ENCODE measurements at regions not wholly inside any gene's neighbourhood (a gene's known extent, or its start where the extent isn't known, plus 50 kb on each side); places are given as distances from the start of the nearest gene placed in this dataset.

DNA sequence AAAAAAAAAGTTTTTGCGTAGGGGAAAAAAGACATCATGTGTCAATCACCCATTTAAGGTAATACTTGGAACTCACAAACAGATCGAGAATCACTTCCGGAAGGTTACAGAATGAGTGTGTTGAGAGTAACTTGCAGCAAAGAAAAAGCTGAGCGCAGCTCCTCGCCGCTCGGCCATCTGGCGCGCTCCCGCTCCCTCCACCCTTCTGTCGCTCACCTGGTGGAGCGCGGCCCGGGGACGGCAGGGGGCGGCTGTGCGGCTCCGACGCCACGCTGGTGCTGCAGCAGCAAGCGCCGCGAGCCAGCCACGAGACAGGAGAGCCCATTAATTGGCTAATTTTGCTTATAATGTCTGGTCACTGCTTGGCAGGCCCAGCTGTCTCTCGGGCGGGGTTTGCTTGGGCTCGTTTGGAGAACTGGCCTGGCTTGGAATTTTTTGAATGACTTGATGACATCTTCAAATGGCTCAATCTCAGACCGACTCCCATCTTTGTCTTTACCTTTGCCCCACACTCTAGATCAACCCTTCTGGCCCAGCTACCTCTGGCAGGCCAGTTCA, 601.8 kb downstream of the CCDC171 start:
- Histone ChIP-seq H3K4me3 (ENCODE audit: low read length in 2 of 2) (no peak overlapping the region), H3K27me3 (ENCODE audit: insufficient read depth, low read length) (no peaks in the 10 kb centered on the region), H3K36me3 (ENCODE audit: insufficient read depth, low read length) (no peaks in the 10 kb centered on the region), H3K27ac (ENCODE audit: low read depth, low read length) (no peak overlapping the region), H3K4me1 (ENCODE audit: insufficient read depth, low read length) (no peaks in the 10 kb centered on the region), H3K9me3 (ENCODE audit: control insufficient read depth in 1 of 2, low read length in 2 of 2) (no peaks in the 10 kb centered on the region)
- POLR2A ChIA-PET (ENCODE audit: partially characterized antibody): no interaction called here
- peaks cover 0 to 10% (median 6%) of the 10 kb centered on the region in 4 donors for H3K4me1 Mint-ChIP-seq
- H3K27me3 Mint-ChIP-seq: no peaks in the 10 kb centered on the region
- DNase-seq: no peak
- H3K9me3 Mint-ChIP-seq: peaks cover 0 to 7% (median 2%) of the 10 kb centered on the region in 8 donors
- intact Hi-C loops (cut with micrococcal nuclease): no loop called here
- no peak overlapping the region for H3K27ac Mint-ChIP-seq
- H3K4me3 Mint-ChIP-seq: peak overlapping the region in 2 of 8 donors; percentile 57 to 60
- CTCF ChIA-PET (ENCODE audit: partially characterized antibody): no interaction called here
- H3K36me3 Mint-ChIP-seq: no peaks in the 10 kb centered on the region

DNA sequence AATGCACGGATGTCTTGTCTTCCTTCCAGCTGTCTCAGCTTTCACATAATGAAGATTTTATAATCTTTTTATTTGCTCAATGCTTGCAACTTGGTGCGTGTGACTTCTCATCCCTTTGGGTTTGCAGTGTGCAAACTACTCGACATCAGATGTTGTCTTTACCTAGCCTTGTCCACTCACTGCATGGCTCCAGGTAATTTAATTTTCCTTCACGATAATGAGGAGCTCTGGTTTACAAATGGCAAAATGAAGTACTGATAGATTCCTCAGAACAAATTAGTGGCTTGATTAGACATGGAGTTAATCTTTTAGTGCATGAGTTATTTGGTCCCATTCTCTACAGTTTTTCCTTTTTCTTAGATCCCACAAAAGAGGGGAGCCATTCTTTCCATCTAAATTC, 603.0 kb downstream of the CCDC171 start:
- Mint-ChIP-seq H3K27ac (no peak overlapping the region), H3K9me3 (peaks cover 0 to 11% (median 3%) of the 10 kb centered on the region in 8 donors), H3K4me3 (no peak overlapping the region), H3K4me1 (peaks cover 0 to 10% (median 6%) of the 10 kb centered on the region in 4 donors), H3K27me3 (no peaks in the 10 kb centered on the region), H3K36me3 (no peaks in the 10 kb centered on the region)
- POLR2A ChIA-PET (ENCODE audit: partially characterized antibody): no interaction called here
- no peaks in the 10 kb centered on the region for H3K36me3 ChIP-seq (ENCODE audit: insufficient read depth, low read length)
- H3K27me3 ChIP-seq (ENCODE audit: insufficient read depth, low read length): no peaks in the 10 kb centered on the region
- H3K9me3 ChIP-seq (ENCODE audit: control insufficient read depth in 1 of 2, low read length in 2 of 2): no peaks in the 10 kb centered on the region
- no peak overlapping the region for H3K27ac ChIP-seq (ENCODE audit: low read depth, low read length)
- no peak overlapping the region for H3K4me3 ChIP-seq (ENCODE audit: low read length in 2 of 2)
- intact Hi-C loops (cut with micrococcal nuclease): no loop called here
- no peaks in the 10 kb centered on the region for H3K4me1 ChIP-seq (ENCODE audit: insufficient read depth, low read length)
- DNase-seq: no peak
- CTCF ChIA-PET (ENCODE audit: partially characterized antibody): no interaction called here

DNA sequence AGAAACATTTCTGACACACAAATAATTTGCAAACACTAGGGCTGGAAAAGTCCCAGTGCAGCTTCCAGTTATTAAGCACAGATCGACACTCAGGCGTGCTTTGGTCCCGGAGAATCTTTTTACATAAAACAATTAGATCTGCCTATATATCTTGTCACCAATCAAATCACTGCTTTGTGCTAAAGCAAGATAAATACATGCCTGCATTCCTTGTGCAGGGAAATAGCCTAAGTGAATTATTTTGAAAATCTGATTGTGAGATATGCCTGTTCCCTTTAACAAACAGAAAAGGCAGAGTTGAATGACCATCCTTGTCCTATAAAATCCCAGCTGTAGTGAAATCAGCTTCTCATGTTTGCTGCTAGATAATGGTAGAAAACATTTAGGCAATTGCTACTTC, 604.4 kb downstream of the CCDC171 start:
- no peaks in the 10 kb centered on the region for H3K36me3 Mint-ChIP-seq
- no peak overlapping the region for H3K27ac ChIP-seq (ENCODE audit: low read depth, low read length)
- DNase-seq: no peak
- CTCF ChIA-PET (ENCODE audit: partially characterized antibody): no interaction called here
- H3K27me3 ChIP-seq (ENCODE audit: insufficient read depth, low read length): no peaks in the 10 kb centered on the region
- no peaks in the 10 kb centered on the region for H3K27me3 Mint-ChIP-seq
- POLR2A ChIA-PET (ENCODE audit: partially characterized antibody): no interaction called here
- H3K4me3 ChIP-seq (ENCODE audit: low read length in 2 of 2): no peak overlapping the region
- H3K27ac Mint-ChIP-seq: no peak overlapping the region
- no peaks in the 10 kb centered on the region for H3K9me3 ChIP-seq (ENCODE audit: control insufficient read depth in 1 of 2, low read length in 2 of 2)
- H3K4me1 ChIP-seq (ENCODE audit: insufficient read depth, low read length): no peaks in the 10 kb centered on the region
- H3K9me3 Mint-ChIP-seq: peaks cover 0 to 10% (median 3%) of the 10 kb centered on the region in 8 donors
- no peaks in the 10 kb centered on the region for H3K36me3 ChIP-seq (ENCODE audit: insufficient read depth, low read length)
- no peak overlapping the region for H3K4me3 Mint-ChIP-seq
- intact Hi-C loops (cut with micrococcal nuclease): no loop called here
- H3K4me1 Mint-ChIP-seq: peaks cover 0 to 9% (median 6%) of the 10 kb centered on the region in 4 donors

DNA sequence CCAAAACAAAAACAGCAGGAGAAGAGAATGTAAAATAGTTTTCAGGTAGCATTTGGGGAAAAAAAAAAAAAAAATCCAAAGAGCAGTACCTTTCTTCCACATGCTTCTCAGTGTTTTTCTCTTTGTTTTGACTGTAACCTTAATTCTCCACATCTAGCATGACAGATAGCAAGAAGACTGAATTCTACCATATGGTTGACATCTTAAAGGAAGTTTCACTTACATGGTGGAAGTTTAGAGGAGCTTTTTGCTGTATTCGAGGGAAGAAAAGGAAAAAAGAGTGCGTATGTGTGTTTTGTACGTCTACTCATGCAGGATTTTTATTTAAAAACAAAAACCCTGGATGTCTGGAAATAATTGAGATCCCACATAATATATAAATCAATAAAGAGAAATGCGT, 604.8 kb downstream of the CCDC171 start:
- CTCF ChIA-PET (ENCODE audit: partially characterized antibody): no interaction called here
- intact Hi-C loops (cut with micrococcal nuclease): no loop called here
- H3K27ac Mint-ChIP-seq: no peak overlapping the region

DNA sequence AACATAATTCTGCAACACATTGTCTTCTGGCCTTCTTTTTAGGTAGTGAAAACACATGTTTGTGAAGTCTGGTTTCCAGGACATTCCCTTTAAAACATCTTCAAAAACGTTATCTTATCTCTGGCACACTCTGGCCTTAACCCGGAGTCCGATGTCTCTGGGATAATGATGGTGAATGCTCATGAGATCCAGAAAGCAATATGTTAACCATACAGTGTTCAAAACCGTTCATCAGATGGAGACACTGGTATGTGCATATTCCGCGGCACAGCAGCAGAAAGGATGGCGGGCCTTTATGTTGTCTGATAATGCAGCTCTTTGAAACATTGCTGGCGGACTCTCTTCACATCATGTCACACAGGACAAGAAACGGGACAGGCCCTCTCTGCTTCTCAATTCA, 605.2 kb downstream of the CCDC171 start:
- CTCF ChIA-PET (ENCODE audit: partially characterized antibody): no interaction called here
- H3K4me1 ChIP-seq (ENCODE audit: insufficient read depth, low read length): no peaks in the 10 kb centered on the region
- H3K4me1 Mint-ChIP-seq: peaks cover 0 to 9% (median 6%) of the 10 kb centered on the region in 4 donors

More for the DNA sequence above, 604.8 kb downstream of the CCDC171 start:
- Histone ChIP-seq H3K27ac (ENCODE audit: low read depth, low read length) (no peak overlapping the region), H3K4me1 (ENCODE audit: insufficient read depth, low read length) (no peaks in the 10 kb centered on the region), H3K9me3 (ENCODE audit: control insufficient read depth in 1 of 2, low read length in 2 of 2) (no peaks in the 10 kb centered on the region), H3K27me3 (ENCODE audit: insufficient read depth, low read length) (no peaks in the 10 kb centered on the region), H3K4me3 (ENCODE audit: low read length in 2 of 2) (no peak overlapping the region), H3K36me3 (ENCODE audit: insufficient read depth, low read length) (no peaks in the 10 kb centered on the region)
- H3K9me3 Mint-ChIP-seq: peaks cover 0 to 10% (median 3%) of the 10 kb centered on the region in 8 donors
- no peak overlapping the region for H3K4me3 Mint-ChIP-seq
- peaks cover 0 to 9% (median 6%) of the 10 kb centered on the region in 4 donors for H3K4me1 Mint-ChIP-seq
- no peaks in the 10 kb centered on the region for H3K36me3 Mint-ChIP-seq
- POLR2A ChIA-PET (ENCODE audit: partially characterized antibody): no interaction called here
- H3K27me3 Mint-ChIP-seq: no peaks in the 10 kb centered on the region
- DNase-seq: no peak

DNA sequence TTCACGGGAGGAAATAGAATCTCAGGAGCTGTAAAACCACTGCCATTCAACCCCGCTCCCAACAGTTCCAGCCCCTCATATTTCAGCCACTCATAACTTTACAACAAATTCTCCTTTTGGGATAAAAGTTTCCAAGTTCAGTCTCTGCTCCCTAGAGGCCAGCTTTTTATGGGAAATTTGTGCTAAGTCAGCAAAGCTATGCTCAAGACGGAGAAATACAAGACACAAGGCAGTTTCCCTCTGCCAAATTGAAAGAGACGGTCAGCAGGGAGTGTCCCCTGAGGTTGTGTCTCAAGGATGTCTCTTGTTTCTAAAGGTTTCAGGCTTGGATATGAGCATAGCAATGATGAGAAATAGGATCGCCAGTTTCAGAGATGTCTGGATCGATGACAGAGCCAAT, 608.6 kb downstream of the CCDC171 start:
- Histone ChIP-seq H3K27me3 (ENCODE audit: insufficient read depth, low read length) (no peaks in the 10 kb centered on the region), H3K4me3 (ENCODE audit: low read length in 2 of 2) (no peak overlapping the region), H3K36me3 (ENCODE audit: insufficient read depth, low read length) (no peaks in the 10 kb centered on the region), H3K9me3 (ENCODE audit: control insufficient read depth in 1 of 2, low read length in 2 of 2) (no peaks in the 10 kb centered on the region), H3K4me1 (ENCODE audit: insufficient read depth, low read length) (no peaks in the 10 kb centered on the region), H3K27ac (ENCODE audit: low read depth, low read length) (no peak overlapping the region)
- no peak overlapping the region for H3K4me3 Mint-ChIP-seq
- ChIA-PET POLR2A (ENCODE audit: partially characterized antibody) (no interaction called here), CTCF (ENCODE audit: partially characterized antibody) (no interaction called here)
- no peak overlapping the region for H3K27ac Mint-ChIP-seq
- no peaks in the 10 kb centered on the region for H3K36me3 Mint-ChIP-seq
- DNase-seq: no peak
- H3K27me3 Mint-ChIP-seq: no peaks in the 10 kb centered on the region
- intact Hi-C loops (cut with micrococcal nuclease): no loop called here
- H3K4me1 Mint-ChIP-seq: no peaks in the 10 kb centered on the region
- H3K9me3 Mint-ChIP-seq: peaks cover 0 to 13% (median 3%) of the 10 kb centered on the region in 8 donors

More for the DNA sequence above, 605.2 kb downstream of the CCDC171 start:
- H3K36me3 Mint-ChIP-seq: no peaks in the 10 kb centered on the region
- POLR2A ChIA-PET (ENCODE audit: partially characterized antibody): no interaction called here
- no peaks in the 10 kb centered on the region for H3K27me3 Mint-ChIP-seq
- no peaks in the 10 kb centered on the region for H3K36me3 ChIP-seq (ENCODE audit: insufficient read depth, low read length)
- intact Hi-C loops (cut with micrococcal nuclease): no loop called here
- H3K27ac ChIP-seq (ENCODE audit: low read depth, low read length): no peak overlapping the region
- DNase-seq: no peak
- H3K9me3 ChIP-seq (ENCODE audit: control insufficient read depth in 1 of 2, low read length in 2 of 2): no peaks in the 10 kb centered on the region
- H3K27ac Mint-ChIP-seq: no peak overlapping the region
- H3K27me3 ChIP-seq (ENCODE audit: insufficient read depth, low read length): no peaks in the 10 kb centered on the region
- peaks cover 0 to 10% (median 3%) of the 10 kb centered on the region in 8 donors for H3K9me3 Mint-ChIP-seq
- H3K4me3 ChIP-seq (ENCODE audit: low read length in 2 of 2): no peak overlapping the region
- H3K4me3 Mint-ChIP-seq: no peak overlapping the region

DNA sequence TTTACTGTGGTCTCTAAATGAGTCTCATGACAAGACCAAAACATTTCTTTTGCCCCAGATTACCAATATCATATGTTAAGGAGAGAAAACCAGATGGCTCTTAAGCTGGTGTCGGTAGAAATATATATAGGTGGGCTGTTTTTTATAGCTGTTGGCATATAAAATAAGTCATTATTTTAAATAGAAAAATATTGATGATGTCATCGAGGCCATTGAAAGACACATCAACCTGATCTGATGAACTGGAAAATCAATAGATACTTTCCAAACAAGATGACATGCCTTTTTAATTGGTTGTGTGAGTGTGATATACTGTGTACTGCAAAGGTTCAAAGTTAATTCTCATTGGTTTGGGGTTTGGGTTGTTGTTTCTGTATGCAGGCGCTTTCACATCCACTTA, 617.3 kb downstream of the CCDC171 start:
- no peaks in the 10 kb centered on the region for H3K36me3 ChIP-seq (ENCODE audit: insufficient read depth, low read length)
- peaks cover 0 to 5% (median 3%) of the 10 kb centered on the region in 8 donors for H3K9me3 Mint-ChIP-seq
- H3K4me3 ChIP-seq (ENCODE audit: low read length in 2 of 2): no peak overlapping the region
- no peak for DNase-seq
- intact Hi-C loops (cut with micrococcal nuclease): no loop called here
- H3K36me3 Mint-ChIP-seq: no peaks in the 10 kb centered on the region
- H3K4me1 Mint-ChIP-seq: no peaks in the 10 kb centered on the region
- no peaks in the 10 kb centered on the region for H3K27me3 ChIP-seq (ENCODE audit: insufficient read depth, low read length)
- no peak overlapping the region for H3K4me3 Mint-ChIP-seq
- ChIA-PET CTCF (ENCODE audit: partially characterized antibody) (no interaction called here), POLR2A (ENCODE audit: partially characterized antibody) (no interaction called here)
- no peak overlapping the region for H3K27ac Mint-ChIP-seq
- no peaks in the 10 kb centered on the region for H3K9me3 ChIP-seq (ENCODE audit: control insufficient read depth in 1 of 2, low read length in 2 of 2)
- no peak overlapping the region for H3K27ac ChIP-seq (ENCODE audit: low read depth, low read length)
- H3K27me3 Mint-ChIP-seq: no peaks in the 10 kb centered on the region
- H3K4me1 ChIP-seq (ENCODE audit: insufficient read depth, low read length): no peaks in the 10 kb centered on the region

DNA sequence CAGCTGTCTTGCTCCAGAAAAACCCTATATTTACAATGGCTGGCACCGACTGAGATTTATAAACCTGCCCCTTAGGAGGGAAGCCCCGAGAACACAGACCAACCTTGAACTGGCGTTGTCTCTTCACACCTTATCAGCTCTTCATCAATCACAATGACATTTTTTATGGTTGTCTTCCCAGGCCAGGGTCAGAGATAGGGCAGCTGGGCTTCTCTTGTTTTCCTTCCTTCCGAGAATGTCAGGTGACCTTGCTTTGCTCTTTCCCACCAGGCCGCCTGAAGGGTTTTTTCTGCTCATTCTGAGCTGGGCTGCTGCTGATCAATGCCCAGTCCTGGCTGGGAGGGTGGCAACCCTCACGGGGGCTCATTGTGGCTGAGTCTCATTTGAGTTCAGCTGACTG, 619.1 kb downstream of the CCDC171 start:
- Mint-ChIP-seq H3K4me1 (no peaks in the 10 kb centered on the region), H3K36me3 (no peaks in the 10 kb centered on the region), H3K9me3 (peaks cover 0 to 3% (median 0%) of the 10 kb centered on the region in 8 donors), H3K27ac (no peak overlapping the region), H3K27me3 (no peaks in the 10 kb centered on the region), H3K4me3 (no peak overlapping the region)
- no peak overlapping the region for H3K4me3 ChIP-seq (ENCODE audit: low read length in 2 of 2)
- intact Hi-C loops (cut with micrococcal nuclease): no loop called here
- H3K4me1 ChIP-seq (ENCODE audit: insufficient read depth, low read length): no peaks in the 10 kb centered on the region
- H3K27ac ChIP-seq (ENCODE audit: low read depth, low read length): no peak overlapping the region
- ChIA-PET POLR2A (ENCODE audit: partially characterized antibody) (no interaction called here), CTCF (ENCODE audit: partially characterized antibody) (no interaction called here)
- H3K9me3 ChIP-seq (ENCODE audit: control insufficient read depth in 1 of 2, low read length in 2 of 2): no peaks in the 10 kb centered on the region
- DNase-seq: no peak
- no peaks in the 10 kb centered on the region for H3K36me3 ChIP-seq (ENCODE audit: insufficient read depth, low read length)
- H3K27me3 ChIP-seq (ENCODE audit: insufficient read depth, low read length): no peaks in the 10 kb centered on the region
